ENCODE measurements at regions not wholly inside any gene's neighbourhood (a gene's known extent, or its start where the extent isn't known, plus 50 kb on each side); places are given as distances from the start of the nearest gene placed in this dataset.

DNA sequence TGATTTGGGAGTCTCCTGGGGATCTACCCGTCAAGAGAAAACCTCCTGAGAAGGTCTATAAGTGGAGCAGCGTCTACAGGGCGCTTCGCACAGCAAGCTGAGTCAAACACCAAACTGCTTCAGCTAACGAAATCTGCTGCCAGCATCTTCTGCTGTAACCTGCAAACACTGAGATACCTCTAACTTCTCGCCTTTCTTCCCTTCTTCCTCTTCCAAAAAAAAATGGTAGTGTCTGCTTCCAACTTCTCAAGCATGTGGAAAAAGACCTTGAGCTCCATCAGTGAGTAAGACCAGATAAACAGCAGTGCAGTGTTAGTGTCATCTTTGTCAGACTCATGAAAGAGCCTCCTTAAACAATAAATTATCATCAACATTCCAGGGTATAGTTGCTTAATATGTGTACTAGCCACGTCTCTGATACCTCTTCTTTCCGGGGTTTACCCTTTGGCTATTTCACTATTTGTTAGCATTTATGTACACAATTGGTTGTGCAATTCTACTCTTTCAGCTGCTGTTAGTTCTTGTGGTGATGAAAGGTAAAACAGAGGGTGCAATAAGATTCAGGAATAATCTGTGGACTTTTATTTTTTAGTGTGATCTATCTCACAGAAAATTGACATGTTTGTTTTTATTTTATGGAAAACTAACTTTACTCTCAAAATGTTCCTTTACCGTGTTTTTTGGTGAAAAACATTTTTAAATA is 81.6 kb downstream of the LLPH start:
- no peak for TF ChIP-seq RAD21 (IDR thresholded peaks at IDR 0.05; ENCODE audit: low read depth)
- TF ChIP-seq, protein P1, sequence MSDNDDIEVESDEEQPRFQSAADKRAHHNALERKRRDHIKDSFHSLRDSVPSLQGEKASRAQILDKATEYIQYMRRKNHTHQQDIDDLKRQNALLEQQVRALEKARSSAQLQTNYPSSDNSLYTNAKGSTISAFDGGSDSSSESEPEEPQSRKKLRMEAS (IDR thresholded peaks at IDR 0.05) = no peak
- no peak for TF ChIP-seq TEAD4 (IDR thresholded peaks at IDR 0.05)
- TF ChIP-seq YY1 (IDR thresholded peaks at IDR 0.05; ENCODE audit: low read depth) = no peak
- no peak for TF ChIP-seq FOXM1 (IDR thresholded peaks at IDR 0.05; ENCODE audit: borderline replicate concordance, low read depth)
- no peak for TF ChIP-seq TAF1 (IDR thresholded peaks at IDR 0.05; ENCODE audit: low read depth)
- TF ChIP-seq EP300 (IDR thresholded peaks at IDR 0.05; ENCODE audit: borderline replicate concordance) = no peak
- TF ChIP-seq, protein P2, sequence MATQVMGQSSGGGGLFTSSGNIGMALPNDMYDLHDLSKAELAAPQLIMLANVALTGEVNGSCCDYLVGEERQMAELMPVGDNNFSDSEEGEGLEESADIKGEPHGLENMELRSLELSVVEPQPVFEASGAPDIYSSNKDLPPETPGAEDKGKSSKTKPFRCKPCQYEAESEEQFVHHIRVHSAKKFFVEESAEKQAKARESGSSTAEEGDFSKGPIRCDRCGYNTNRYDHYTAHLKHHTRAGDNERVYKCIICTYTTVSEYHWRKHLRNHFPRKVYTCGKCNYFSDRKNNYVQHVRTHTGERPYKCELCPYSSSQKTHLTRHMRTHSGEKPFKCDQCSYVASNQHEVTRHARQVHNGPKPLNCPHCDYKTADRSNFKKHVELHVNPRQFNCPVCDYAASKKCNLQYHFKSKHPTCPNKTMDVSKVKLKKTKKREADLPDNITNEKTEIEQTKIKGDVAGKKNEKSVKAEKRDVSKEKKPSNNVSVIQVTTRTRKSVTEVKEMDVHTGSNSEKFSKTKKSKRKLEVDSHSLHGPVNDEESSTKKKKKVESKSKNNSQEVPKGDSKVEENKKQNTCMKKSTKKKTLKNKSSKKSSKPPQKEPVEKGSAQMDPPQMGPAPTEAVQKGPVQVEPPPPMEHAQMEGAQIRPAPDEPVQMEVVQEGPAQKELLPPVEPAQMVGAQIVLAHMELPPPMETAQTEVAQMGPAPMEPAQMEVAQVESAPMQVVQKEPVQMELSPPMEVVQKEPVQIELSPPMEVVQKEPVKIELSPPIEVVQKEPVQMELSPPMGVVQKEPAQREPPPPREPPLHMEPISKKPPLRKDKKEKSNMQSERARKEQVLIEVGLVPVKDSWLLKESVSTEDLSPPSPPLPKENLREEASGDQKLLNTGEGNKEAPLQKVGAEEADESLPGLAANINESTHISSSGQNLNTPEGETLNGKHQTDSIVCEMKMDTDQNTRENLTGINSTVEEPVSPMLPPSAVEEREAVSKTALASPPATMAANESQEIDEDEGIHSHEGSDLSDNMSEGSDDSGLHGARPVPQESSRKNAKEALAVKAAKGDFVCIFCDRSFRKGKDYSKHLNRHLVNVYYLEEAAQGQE (IDR thresholded peaks at IDR 0.05; ENCODE audit: low read depth) = no peak
- TF ChIP-seq NFIC (IDR thresholded peaks at IDR 0.05) = no peak
- no peak for TF ChIP-seq EGR1 (IDR thresholded peaks at IDR 0.05)
- TF ChIP-seq CREB1 (IDR thresholded peaks at IDR 0.05; ENCODE audit: low read depth) = no peak

All from Ishikawa (cell line).